ENCODE measurements at regions not wholly inside any gene's neighbourhood (a gene's known extent, or its start where the extent isn't known, plus 50 kb on each side); places are given as distances from the start of the nearest gene placed in this dataset.

GRCh38 chr22:26839216-26839615, 181.8 kb downstream of the MIAT start:
- TF ChIP-seq, protein P1, sequence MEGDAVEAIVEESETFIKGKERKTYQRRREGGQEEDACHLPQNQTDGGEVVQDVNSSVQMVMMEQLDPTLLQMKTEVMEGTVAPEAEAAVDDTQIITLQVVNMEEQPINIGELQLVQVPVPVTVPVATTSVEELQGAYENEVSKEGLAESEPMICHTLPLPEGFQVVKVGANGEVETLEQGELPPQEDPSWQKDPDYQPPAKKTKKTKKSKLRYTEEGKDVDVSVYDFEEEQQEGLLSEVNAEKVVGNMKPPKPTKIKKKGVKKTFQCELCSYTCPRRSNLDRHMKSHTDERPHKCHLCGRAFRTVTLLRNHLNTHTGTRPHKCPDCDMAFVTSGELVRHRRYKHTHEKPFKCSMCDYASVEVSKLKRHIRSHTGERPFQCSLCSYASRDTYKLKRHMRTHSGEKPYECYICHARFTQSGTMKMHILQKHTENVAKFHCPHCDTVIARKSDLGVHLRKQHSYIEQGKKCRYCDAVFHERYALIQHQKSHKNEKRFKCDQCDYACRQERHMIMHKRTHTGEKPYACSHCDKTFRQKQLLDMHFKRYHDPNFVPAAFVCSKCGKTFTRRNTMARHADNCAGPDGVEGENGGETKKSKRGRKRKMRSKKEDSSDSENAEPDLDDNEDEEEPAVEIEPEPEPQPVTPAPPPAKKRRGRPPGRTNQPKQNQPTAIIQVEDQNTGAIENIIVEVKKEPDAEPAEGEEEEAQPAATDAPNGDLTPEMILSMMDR (IDR thresholded peaks at IDR 0.05): no peak
- no peak for TF ChIP-seq POLR2A (IDR thresholded peaks at IDR 0.05)
- TF ChIP-seq POLR2AphosphoS5 (IDR thresholded peaks at IDR 0.05): no peak

Data from prostate gland (tissue), 2 donors.